NCI-H446 (cell line): ENCODE measurements at regions not wholly inside any gene's neighbourhood (a gene's known extent, or its start where the extent isn't known, plus 50 kb on each side); places are given as distances from the start of the nearest gene placed in this dataset.

ENCODE experiments used
- DNase-seq, 2 experiments: peaks; one replicate each; lab custom pipeline; 2025; lab: John Stamatoyannopoulos, UW

- DNase-seq, result no peak
These were observed 149.7 kb upstream of the IRX4 start for GRCh38 chr5:2032432-2032831.

- no peak for DNase-seq
These were observed 148.9 kb upstream of the IRX4 start for GRCh38 chr5:2031581-2031980.

- no peak for DNase-seq
These were observed 147.4 kb upstream of the IRX4 start for GRCh38 chr5:2030131-2030530.

GRCh38 chr5:2029206-2029605 is 146.5 kb upstream of the IRX4 start:
- no peak for DNase-seq

GRCh38 chr5:2027790-2028189 is 145.1 kb upstream of the IRX4 start:
- DNase-seq, result no peak

- DNase-seq, result no peak
These were observed 142.4 kb upstream of the IRX4 start for GRCh38 chr5:2024986-2025721.

- DNase-seq, result no peak
These were observed 140.5 kb upstream of the IRX4 start for GRCh38 chr5:2023196-2023595.

GRCh38 chr5:2022436-2022835 is 139.7 kb upstream of the IRX4 start:
- DNase-seq, result no peak

- DNase-seq, result no peak
These were observed 138.9 kb upstream of the IRX4 start for GRCh38 chr5:2021484-2022176.

- no peak for DNase-seq
These were observed 138.0 kb upstream of the IRX4 start for GRCh38 chr5:2020730-2021129.

- DNase-seq, result no peak
These were observed 137.0 kb upstream of the IRX4 start for GRCh38 chr5:2019716-2020115.

- DNase-seq, result no peak
These were observed 135.6 kb upstream of the IRX4 start for GRCh38 chr5:2018390-2018724.

- peak in 1 of 2 experiments; percentile 39 for DNase-seq
These were observed 135.0 kb upstream of the IRX4 start for GRCh38 chr5:2017540-2018389.

- DNase-seq, result no peak
These were observed 133.2 kb upstream of the IRX4 start for GRCh38 chr5:2015961-2016360.

- DNase-seq, result no peak
These were observed 132.6 kb upstream of the IRX4 start for GRCh38 chr5:2015124-2015848.

GRCh38 chr5:2014058-2014610 is 131.4 kb upstream of the IRX4 start:
- DNase-seq, result no peak

- DNase-seq, result no peak
These were observed 130.8 kb upstream of the IRX4 start for GRCh38 chr5:2013301-2014057.

GRCh38 chr5:2012885-2013284 is 130.2 kb upstream of the IRX4 start:
- no peak for DNase-seq

- no peak for DNase-seq
These were observed 129.0 kb upstream of the IRX4 start for GRCh38 chr5:2011481-2012411.

- DNase-seq, result no peak
These were observed 128.2 kb upstream of the IRX4 start for GRCh38 chr5:2010940-2011339.
